Esophagus squamous epithelium (tissue), 5 donors: ENCODE measurements at regions not wholly inside any gene's neighbourhood (a gene's known extent, or its start where the extent isn't known, plus 50 kb on each side); places are given as distances from the start of the nearest gene placed in this dataset.
"Not testable (repeated sequence)": the region's sequence is repeated elsewhere in the genome, so short reads cannot be mapped to it uniquely, and the experiment has no call there.

Experiments used
- DNase-seq: peaks from one replicate; lab custom pipeline; 2025; lab: John Stamatoyannopoulos, UW
- H3K27ac ChIP-seq, 4 donors: fragments of 200-600 bp; sonication (generic); one replicate each; pipeline ENCODE4 v1.5.1; 2016 to 2019; ENCODE audit warnings: mild to moderate bottlenecking in 1 of 4
- H3K27me3 ChIP-seq, 4 donors: fragments of 200-600 bp; sonication (generic); 1 replicate in 3 of 4; 2 replicates in 1 of 4; pipeline versions ENCODE4 v1.5.1 to v1.6.0; 2017 to 2021; ENCODE audit warnings: antibody characterized with exemption in 1 of 4
- H3K36me3 ChIP-seq, 3 donors: fragments of 200-600 bp; sonication (generic); one replicate each; pipeline ENCODE4 v1.5.1; 2016 to 2019
- H3K4me1 ChIP-seq, 3 donors: fragments of 200-600 bp; sonication (generic); one replicate each; pipeline ENCODE4 v1.5.1; 2017 to 2019
- H3K4me3 ChIP-seq, 4 donors: fragments of 200-600 bp; sonication (generic); 1 replicate in 3 of 4; 2 replicates in 1 of 4; pipeline ENCODE4 v1.5.1; 2016 to 2019; ENCODE audit warnings: mild to moderate bottlenecking in 2 of 4, moderate library complexity in 1 of 4
- H3K9me3 ChIP-seq, 3 donors: fragments of 200-600 bp; sonication (generic); one replicate each; pipeline ENCODE4 v1.5.1; 2016 to 2019
- CTCF ChIP-seq, 6 experiments: fragments of 450-650 bp in 4 of 6; fragments of 200-600 bp in 2 of 6; sonication (generic) in 2 of 6; IDR thresholded peaks; one replicate each; pipeline ENCODE4 v1.5.1; 2016 to 2019; ENCODE audit warnings: antibody characterized with exemption in 6 of 6, mild to moderate bottlenecking in 4 of 6, moderate library complexity in 4 of 6
- POLR2A ChIP-seq, 4 donors: fragments of 450-650 bp; IDR thresholded peaks; one replicate each; pipeline ENCODE4 v1.6.1; 2017; ENCODE audit warnings: antibody characterized with exemption in 4 of 4, mild to moderate bottlenecking in 4 of 4, moderate library complexity in 3 of 4
- WGBS, 2 donors: methylation state at CpG; one replicate each; pipeline ENCODE4 v1.1.5; 2018; 5-methylcytosine and 5-hydroxymethylcytosine counted together
- intact Hi-C: fragments of 100-400 bp; cut with DNase I; formaldehyde crosslinking; loops from one replicate; pipeline ENCODE4 v1.15.0; 2022
- donor health status: DM: yes; HTN: yes; CAD: no.

GRCh38 chrX:80508083-80508482 is 87.8 kb downstream of the TENT5D start:
- 67 to 73% methylated on average over 1 to 3 of the region's 3 CpGs for WGBS, 2 donors
- intact Hi-C loops = not testable (repeated sequence)

GRCh38 chrX:80511969-80512760 is 91.9 kb downstream of the TENT5D start:
- no peaks in the 10 kb centered on the region for H3K36me3 ChIP-seq
- H3K27ac ChIP-seq = no peak overlapping the region
- 30 to 38% methylated on average over 7 of the region's 7 CpGs for WGBS, 2 donors
- H3K9me3 ChIP-seq = no peaks in the 10 kb centered on the region
- no peaks in the 10 kb centered on the region for H3K27me3 ChIP-seq
- no peak overlapping the region for H3K4me3 ChIP-seq
- no peak for DNase-seq
- intact Hi-C loops = no loop called here
- no peak for TF ChIP-seq CTCF (IDR thresholded peaks at IDR 0.05)
- TF ChIP-seq POLR2A (IDR thresholded peaks at IDR 0.05) = no peak
- H3K4me1 ChIP-seq = no peaks in the 10 kb centered on the region

More at GRCh38 chrX:80508083-80508482, 87.8 kb downstream of the TENT5D start:
- not testable (repeated sequence) for H3K27ac ChIP-seq, H3K4me1 ChIP-seq, H3K27me3 ChIP-seq, DNase-seq, H3K36me3 ChIP-seq, H3K4me3 ChIP-seq, H3K9me3 ChIP-seq

GRCh38 chrX:80512924-80513323 is 92.7 kb downstream of the TENT5D start:
- TF ChIP-seq CTCF (IDR thresholded peaks at IDR 0.05) (no peak), POLR2A (IDR thresholded peaks at IDR 0.05) (no peak)
- Histone ChIP-seq H3K27me3 (no peaks in the 10 kb centered on the region), H3K27ac (no peak overlapping the region), H3K4me1 (no peaks in the 10 kb centered on the region), H3K36me3 (no peaks in the 10 kb centered on the region), H3K9me3 (no peaks in the 10 kb centered on the region), H3K4me3 (no peak overlapping the region)
- WGBS, 2 donors = 64 to 69% methylated on average over 4 of the region's 4 CpGs
- intact Hi-C loops = no loop called here
- DNase-seq = no peak

GRCh38 chrX:80513625-80514024 is 93.4 kb downstream of the TENT5D start:
- no peak for DNase-seq
- no peak overlapping the region for H3K27ac ChIP-seq
- H3K4me3 ChIP-seq = no peak overlapping the region
- TF ChIP-seq POLR2A (IDR thresholded peaks at IDR 0.05) = no peak
- intact Hi-C loops = no loop called here
- H3K9me3 ChIP-seq = no peaks in the 10 kb centered on the region
- no peaks in the 10 kb centered on the region for H3K36me3 ChIP-seq
- H3K27me3 ChIP-seq = no peaks in the 10 kb centered on the region
- WGBS, 2 donors = 0 to 13% methylated on average over 2 of the region's 2 CpGs
- H3K4me1 ChIP-seq = no peaks in the 10 kb centered on the region

GRCh38 chrX:80537096-80537495 is 116.8 kb downstream of the TENT5D start:
- no peak overlapping the region for H3K4me3 ChIP-seq
- WGBS, 2 donors = 0% methylated on average over 1 of the region's 1 CpG
- no peaks in the 10 kb centered on the region for H3K27me3 ChIP-seq
- no peak for DNase-seq
- no peak for TF ChIP-seq CTCF (IDR thresholded peaks at IDR 0.05)
- no peak for TF ChIP-seq POLR2A (IDR thresholded peaks at IDR 0.05)
- intact Hi-C loops = no loop called here
- H3K27ac ChIP-seq = no peak overlapping the region
- no peaks in the 10 kb centered on the region for H3K4me1 ChIP-seq
- no peaks in the 10 kb centered on the region for H3K9me3 ChIP-seq
- H3K36me3 ChIP-seq = no peaks in the 10 kb centered on the region

- Histone ChIP-seq H3K4me1 (no peaks in the 10 kb centered on the region), H3K27ac (no peak overlapping the region), H3K4me3 (no peak overlapping the region), H3K27me3 (no peaks in the 10 kb centered on the region), H3K36me3 (no peaks in the 10 kb centered on the region), H3K9me3 (no peaks in the 10 kb centered on the region)
- WGBS, 2 donors = 66 to 85% methylated on average over 4 to 5 of the region's 6 CpGs
- DNase-seq = no peak
- intact Hi-C loops = no loop called here
- TF ChIP-seq POLR2A (IDR thresholded peaks at IDR 0.05) (no peak), CTCF (IDR thresholded peaks at IDR 0.05) (no peak)
Measured at GRCh38 chrX:80550722-80551121, 130.5 kb downstream of the TENT5D start.
